HG02678 (cell line): ENCODE measurements at regions not wholly inside any gene's neighbourhood (a gene's known extent, or its start where the extent isn't known, plus 50 kb on each side); places are given as distances from the start of the nearest gene placed in this dataset.
"Not testable (repeated sequence)": the region's sequence is repeated elsewhere in the genome, so short reads cannot be mapped to it uniquely, and the experiment has no call there.

Source experiments
- ATAC-seq: cut with Tn5 transposase; IDR thresholded peaks from one replicate; pipeline ENCODE4 v1.9.1; 2021; ENCODE audit warnings: mild to moderate bottlenecking, moderate library complexity; ENCODE audit not compliant: unreplicated experiment

- no peak for ATAC-seq
Measured at GRCh38 chr5:168137265-168137664, 154.2 kb upstream of the WWC1 start.

GRCh38 chr5:168140241-168140640 is 151.2 kb upstream of the WWC1 start:
- ATAC-seq: no peak

DNA sequence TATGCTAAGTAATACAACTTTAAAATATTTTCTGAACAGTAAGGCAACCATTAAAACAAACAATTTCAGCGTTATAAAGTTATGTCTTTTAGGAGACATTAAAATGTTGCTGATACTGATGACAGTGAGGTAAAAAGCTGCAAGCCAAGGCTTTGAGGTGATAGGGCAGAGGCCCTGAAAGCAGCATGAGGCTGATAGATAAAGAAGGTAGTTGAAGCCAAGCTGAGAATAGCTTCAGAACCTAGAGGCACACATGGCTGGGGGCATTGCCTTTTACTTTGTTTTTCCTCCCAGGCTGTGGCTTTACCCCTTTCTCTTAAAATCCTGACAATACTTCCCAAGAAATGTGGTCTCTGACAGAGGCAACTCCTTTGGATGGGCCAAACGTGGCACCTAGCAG is 149.0 kb upstream of the WWC1 start:
- no peak for ATAC-seq

GRCh38 chr5:168143521-168143920 is 147.9 kb upstream of the WWC1 start:
- ATAC-seq: not testable (repeated sequence)

DNA sequence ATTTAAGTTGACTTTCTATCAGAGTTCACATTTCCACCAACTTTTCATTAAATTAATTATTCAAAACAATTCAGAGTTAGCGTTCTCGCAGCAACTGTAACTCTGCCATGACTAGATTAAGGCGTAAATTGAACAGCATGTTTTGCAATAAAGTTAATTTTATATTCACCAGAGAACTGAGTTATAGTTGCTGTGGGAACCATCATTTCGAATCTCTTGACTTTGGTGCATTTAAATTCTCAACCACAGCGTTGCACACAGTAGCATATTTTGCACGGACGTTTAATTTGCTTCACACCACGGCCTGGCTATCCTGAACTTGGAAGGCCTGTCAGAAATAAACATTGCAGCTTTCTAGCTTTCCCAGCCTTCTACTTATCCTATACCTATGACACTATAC is 144.3 kb upstream of the WWC1 start:
- ATAC-seq: no peak

- no peak for ATAC-seq
Measured at GRCh38 chr5:168147568-168148360, 143.7 kb upstream of the WWC1 start.

DNA sequence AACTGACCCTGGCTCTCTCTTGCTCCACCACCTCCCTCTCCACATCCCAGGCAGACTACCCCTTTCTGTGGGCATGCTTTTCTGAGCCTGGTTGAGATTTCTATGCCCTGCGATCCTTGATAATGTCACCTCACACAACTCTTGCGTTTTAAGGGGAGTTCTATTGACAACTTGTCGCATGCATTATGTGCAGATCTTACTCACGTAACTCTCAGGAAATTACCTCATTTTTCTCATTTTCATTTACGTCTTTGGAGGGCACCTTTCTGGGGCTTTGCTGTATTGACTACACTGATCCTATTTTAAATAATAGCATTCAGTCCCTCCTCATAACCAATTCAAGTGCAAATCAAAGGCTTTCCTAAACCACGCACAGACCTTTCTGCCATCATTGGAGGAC is 140.4 kb upstream of the WWC1 start:
- no peak for ATAC-seq

DNA sequence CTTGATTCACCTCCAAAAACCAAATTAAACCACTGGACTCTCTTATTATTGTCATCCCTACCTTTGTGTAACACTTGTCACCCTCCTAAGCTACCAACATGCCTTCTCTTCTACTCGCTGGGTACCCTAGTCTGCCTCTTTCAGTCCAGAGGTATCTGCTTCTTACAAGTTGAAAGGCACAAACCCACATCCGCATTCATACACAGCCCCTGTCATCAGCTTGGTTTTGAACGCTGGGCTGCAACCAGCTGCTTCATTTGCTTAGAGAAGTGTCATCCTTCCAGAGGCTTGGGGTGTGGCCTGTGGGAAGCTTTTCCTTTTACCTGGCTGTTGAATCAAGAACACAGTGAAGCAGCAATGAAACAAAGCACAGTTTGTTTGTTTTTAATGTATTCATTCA is 138.8 kb upstream of the WWC1 start:
- no peak for ATAC-seq

GRCh38 chr5:168153263-168153875 is 138.1 kb upstream of the WWC1 start:
- ATAC-seq: no peak

DNA sequence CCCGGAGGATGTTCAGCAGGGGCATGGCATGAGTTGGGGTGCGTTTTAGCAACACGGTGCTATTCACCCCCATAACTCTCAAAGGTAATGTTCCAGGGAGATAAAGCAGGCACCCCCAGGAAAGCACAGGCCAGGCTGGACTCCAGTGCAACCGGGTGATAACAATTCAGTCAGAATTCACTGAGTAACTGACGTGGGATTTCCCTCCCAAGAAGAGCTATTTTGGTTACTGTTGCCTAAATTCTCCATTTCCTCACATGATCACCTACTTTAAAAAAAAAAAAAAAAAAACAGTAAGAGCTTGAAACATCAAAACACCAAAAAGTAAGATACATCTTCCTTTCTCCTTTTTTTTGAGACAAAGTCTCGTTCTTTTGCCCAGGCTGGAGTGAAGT is 137.6 kb upstream of the WWC1 start:
- ATAC-seq: no peak

- ATAC-seq: no peak
Measured at GRCh38 chr5:168155585-168155984, 135.9 kb upstream of the WWC1 start.

- ATAC-seq: no peak
Measured at GRCh38 chr5:168156170-168156569, 135.3 kb upstream of the WWC1 start.

GRCh38 chr5:168157141-168157540 is 134.3 kb upstream of the WWC1 start:
- no peak for ATAC-seq

GRCh38 chr5:168159425-168159824 is 132.0 kb upstream of the WWC1 start:
- ATAC-seq: no peak

DNA sequence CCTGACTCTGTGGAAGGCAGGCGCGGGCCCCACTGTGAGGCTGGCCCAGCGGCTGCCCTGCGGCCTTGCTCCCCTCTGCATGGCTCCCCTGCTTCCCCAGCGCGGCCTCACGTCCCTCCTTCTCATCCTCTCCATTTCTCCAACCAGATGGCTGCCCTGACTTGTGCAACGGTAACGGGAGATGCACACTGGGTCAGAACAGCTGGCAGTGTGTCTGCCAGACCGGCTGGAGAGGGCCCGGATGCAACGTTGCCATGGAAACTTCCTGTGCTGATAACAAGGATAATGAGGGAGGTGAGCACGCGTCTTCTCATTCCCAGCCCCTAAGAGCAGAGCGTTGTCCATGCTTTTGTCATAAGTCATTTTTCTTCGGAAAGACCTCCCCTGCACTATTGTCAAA is 129.0 kb upstream of the WWC1 start:
- ATAC-seq: no peak

DNA sequence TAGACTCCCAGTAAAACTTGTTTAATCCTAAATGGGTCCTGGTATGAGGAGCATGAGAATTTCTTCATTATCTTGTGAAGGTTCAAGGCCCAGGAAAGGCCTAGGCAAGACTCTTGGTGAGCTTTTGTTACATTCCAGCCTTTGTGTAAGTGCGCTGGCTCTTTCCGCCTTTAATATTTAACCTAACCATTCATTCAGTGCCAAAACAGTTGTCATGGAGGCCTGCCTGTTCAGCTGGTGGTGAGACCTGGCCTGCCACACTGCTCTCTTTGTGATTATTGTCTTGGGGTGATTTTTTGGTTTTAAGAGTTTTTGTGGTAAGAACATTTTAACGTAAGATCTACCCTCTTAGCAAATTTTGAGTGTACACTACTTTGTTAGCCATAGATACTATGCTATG is 127.5 kb upstream of the WWC1 start:
- no peak for ATAC-seq

GRCh38 chr5:168165221-168165914 is 126.1 kb upstream of the WWC1 start:
- no peak for ATAC-seq

DNA sequence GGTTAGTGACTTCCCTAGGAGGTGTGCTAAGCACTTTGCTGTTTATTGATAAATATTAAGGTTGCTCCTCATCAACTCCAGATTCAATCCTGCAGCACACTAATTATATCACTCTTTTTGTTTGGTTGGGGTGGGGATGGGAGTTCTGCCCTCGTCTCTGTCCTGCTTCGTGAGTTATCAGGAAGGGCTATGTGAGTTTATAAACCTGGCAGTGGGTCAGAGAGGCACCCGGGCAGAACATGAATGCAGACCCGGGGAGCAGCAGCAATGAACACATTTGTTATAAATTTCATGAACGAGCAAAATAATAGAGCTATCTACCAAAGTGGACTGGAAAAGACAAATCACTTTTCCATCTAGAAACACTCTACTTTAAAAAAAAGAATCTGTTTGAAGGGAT is 125.5 kb upstream of the WWC1 start:
- ATAC-seq: no peak

- ATAC-seq: no peak
Measured at GRCh38 chr5:168167338-168167737, 124.1 kb upstream of the WWC1 start.

DNA sequence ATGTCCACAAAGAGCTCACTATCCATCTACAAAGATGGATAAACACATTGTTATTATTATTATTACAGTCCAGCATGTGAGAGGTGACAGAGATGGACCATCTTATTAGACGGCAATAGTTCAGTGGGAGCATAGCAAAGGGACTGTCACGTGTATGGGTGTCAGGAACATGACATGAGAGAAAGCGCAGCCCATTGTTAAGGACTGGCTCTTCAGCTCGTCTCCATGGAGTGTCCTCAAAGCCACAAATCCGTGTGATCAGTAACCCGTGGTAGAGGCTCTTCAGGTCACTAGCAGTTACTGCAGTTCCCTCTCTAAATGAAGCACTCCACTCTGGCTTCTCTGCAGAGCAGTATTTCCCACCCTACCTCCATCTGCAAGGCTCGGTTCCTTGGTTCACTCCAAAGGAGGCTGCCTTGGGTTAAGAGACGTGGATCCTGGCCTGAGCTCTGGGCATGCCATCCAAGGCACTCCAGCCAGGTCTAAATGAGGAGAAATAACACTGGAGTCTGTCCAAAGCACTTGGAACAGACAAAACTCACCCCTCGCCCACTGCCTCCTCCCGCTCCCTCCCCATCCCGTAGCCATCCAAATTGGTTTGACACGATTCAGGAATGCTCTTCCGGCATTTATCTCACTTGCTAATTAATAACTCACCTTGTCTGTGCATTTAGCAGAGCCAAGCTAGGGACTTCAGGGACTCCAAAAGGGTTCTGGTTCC is 122.3 kb upstream of the WWC1 start:
- no peak for ATAC-seq

DNA sequence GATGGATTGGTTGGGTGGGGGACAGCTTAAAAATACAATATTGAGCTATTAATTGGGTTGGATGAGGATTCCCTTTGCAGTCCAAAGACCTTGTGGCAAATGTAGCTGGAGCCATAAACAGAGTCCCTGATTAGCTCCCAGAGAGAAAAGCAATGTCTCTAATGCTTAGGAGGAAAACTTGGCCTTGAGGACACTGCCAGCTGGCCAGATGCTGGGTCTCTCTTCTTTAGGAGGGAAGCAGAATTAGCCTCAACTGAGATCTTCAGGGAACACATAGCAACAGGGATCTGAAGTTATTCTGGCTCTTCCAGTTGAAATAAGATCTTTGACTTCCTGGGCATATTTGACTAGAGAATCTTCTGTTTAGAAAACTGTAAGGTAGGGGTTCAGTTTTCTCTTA is 121.7 kb upstream of the WWC1 start:
- ATAC-seq: no peak
